ENCODE measurements at regions not wholly inside any gene's neighbourhood (a gene's known extent, or its start where the extent isn't known, plus 50 kb on each side); places are given as distances from the start of the nearest gene placed in this dataset.

- TF ChIP-seq FOXP2 (optimal IDR thresholded peaks at IDR 0.05; ENCODE audit: control extremely low read depth, extremely low read length, insufficient read depth) (no peak), EZH2 (IDR thresholded peaks at IDR 0.05) (no peak)
These were observed 431.2 kb downstream of the RPS24 start for GRCh38 chr10:78464856-78465267.

Data from SK-N-MC (cell line).